Stimulated activated CD4-positive, alpha-beta T cell treated with anti-CD3 and anti-CD28 coated beads, Interleukin-1b, Interleukin-23, amount 100 ng/mL, for 4 hours (primary cell): ENCODE measurements at regions not wholly inside any gene's neighbourhood (a gene's known extent, or its start where the extent isn't known, plus 50 kb on each side); places are given as distances from the start of the nearest gene placed in this dataset.

ENCODE experiments used
- DNase-seq, 2 donors: peaks; one replicate each; pipeline ENCODE4 v3.0.0-alpha.2; 2020; ENCODE audit warnings: low read depth in 2 of 2

GRCh38 chr11:80698637-80699036 lies 1257.8 kb upstream of the TENM4 start:
- no peak for DNase-seq

- no peak for DNase-seq
Measured at GRCh38 chr11:80694385-80694784, 1253.6 kb upstream of the TENM4 start.

- no peak for DNase-seq
Measured at GRCh38 chr11:80687941-80688340, 1247.1 kb upstream of the TENM4 start.

- DNase-seq, result no peak
Measured at GRCh38 chr11:80686889-80687288, 1246.1 kb upstream of the TENM4 start.

DNA sequence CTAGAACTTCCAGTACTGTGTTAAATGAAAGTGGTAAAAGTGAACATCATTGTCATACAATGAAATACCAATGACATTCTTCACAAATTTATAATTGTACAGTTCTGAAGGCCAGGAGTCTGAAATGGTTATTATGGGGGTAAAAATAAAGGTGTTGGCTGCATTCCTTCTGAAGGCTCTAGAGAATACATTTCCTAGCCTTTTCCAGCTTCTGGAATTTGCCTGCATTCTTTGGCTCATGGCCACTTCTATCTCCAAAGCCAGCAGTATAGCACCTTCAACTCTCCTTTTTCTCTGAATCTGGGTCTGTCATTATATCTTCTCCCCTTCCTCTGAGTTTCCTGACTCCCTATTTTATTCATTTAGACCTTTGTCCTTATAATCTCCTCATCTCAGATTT lies 1232.7 kb upstream of the TENM4 start:
- no peak for DNase-seq

DNA sequence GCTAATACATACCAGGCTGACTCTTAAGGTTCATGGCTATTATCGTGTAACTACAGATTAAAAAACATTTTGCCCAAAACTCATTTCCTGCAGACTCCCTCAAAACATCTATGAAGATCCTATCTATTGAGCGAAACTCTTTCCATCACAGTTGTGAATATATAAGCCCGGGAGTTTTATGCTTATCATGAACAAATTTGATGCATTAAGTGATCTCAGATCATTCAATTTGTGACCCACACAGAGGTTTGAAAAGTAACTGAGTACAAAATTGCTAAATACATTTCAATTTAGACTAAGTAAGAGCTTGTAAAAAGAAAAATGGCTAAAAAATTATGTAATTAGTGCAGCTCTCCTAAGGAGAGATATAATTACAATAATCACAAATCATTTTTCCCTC lies 1228.8 kb upstream of the TENM4 start:
- DNase-seq, result no peak

GRCh38 chr11:80668039-80668438 lies 1227.2 kb upstream of the TENM4 start:
- DNase-seq, result no peak

DNA sequence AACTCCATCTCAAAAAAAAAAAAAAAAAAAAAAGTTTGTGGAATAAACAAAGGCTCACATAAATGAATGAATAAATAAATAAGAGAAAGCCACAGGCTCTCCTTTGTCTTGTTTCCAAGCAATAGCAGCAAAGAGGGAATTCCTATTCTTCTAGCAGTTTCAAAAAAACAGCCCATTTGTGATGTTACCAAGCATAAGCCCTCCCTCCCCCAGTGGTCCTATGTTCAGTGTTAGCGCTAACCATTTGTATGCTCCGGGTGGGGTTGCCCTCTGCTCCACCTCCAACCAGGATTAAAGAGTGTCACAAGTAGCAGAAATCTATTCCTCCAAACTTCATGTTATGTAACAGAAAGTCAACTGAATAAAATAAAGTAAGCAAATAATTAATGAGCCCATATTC lies 1215.0 kb upstream of the TENM4 start:
- no peak for DNase-seq

DNA sequence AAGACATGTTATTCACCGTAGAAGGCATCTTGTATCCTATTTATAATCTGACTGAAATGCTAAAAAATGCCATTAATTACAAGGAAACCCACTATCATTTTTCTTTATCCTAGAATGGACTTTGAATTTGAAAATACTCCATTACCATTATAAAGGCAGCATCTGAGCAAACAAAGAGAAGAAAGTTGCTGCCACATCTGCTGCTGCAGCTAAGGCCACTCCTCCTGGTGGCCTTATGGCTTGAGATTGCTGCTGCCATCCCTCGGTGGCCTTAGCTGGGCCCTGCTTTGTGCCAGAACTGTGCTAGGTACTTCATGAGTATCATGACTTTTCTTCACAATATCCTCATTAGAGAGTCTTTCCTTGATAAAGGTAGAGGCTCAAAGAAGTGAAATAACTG lies 1210.1 kb upstream of the TENM4 start:
- no peak for DNase-seq

DNA sequence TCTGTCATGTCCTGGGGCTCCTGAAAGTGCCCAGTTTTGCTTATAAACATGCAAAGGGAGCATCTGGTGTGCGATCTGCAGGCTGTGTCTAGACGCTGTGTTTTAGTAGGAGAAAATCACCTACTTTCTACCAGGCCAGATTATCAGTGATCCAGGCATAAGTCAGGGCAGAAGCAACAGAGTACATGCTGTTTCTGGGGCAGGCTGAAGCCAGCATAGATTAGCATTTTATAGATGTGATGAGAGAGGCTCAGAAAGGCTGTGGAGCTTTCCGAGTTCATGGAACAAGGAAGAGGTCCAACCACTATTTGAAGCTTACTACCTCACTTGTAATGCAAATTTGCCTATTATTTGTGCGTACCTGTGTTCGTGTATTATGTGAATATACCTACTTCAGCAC lies 1208.4 kb upstream of the TENM4 start:
- no peak for DNase-seq

DNA sequence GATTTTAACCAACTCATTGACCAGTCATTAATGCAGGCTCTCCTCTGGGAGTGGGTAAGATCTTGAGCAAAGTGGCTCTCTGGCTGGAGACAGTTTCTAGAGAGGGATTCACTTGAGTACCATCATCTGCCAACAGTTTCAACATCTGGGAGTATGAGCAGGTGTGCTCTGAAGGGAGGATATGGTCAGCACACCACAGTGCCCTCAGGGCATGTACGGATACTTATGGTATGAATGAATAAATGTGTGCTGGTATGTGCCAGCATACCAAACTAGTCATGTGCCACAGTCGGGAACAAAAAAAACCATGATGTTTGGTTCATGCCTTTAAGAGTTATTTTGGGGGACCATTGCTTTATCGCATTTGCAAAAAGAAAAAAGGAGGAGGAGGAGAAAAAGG lies 1197.5 kb upstream of the TENM4 start:
- no peak for DNase-seq

GRCh38 chr11:80637571-80637970 lies 1196.7 kb upstream of the TENM4 start:
- no peak for DNase-seq

- no peak for DNase-seq
Measured at GRCh38 chr11:80636999-80637398, 1196.2 kb upstream of the TENM4 start.

DNA sequence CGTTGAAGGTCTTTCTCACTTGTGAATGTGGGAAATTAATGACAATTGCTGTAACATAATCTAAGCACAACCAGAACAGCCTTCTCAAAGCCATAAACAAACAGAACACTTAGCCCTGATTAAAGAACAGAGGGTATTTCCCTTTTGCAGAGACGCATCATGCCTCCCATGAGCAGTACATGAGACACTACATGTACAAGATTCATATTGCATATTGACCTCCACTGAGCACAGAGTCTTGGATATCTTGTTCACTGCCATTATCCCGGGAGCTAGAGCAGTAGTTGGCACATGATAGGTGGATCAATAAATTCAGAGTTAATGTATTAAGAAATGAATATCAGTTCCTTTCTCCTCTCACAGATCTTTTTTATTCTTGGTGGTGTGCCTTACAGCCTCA lies 1194.3 kb upstream of the TENM4 start:
- DNase-seq, result no peak

DNA sequence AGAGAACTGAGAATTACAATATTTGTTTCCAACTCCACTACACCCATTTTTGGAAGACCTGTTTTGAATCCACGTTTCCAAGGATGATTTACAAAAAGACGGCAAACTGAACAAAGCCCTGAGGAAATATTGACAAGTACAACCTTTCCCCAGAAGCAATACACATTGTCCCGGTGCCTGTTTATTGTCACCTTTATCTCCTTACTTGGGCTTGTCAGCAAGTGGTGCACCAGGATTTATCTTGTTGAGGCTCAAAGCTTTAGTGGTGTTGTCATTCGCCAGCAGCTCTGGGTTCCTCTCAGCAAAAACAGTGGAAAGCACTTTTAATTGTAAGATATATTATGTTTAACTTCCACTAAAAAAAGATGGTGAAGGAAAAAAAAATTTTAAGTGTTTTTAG lies 1191.9 kb upstream of the TENM4 start:
- DNase-seq, result no peak

DNA sequence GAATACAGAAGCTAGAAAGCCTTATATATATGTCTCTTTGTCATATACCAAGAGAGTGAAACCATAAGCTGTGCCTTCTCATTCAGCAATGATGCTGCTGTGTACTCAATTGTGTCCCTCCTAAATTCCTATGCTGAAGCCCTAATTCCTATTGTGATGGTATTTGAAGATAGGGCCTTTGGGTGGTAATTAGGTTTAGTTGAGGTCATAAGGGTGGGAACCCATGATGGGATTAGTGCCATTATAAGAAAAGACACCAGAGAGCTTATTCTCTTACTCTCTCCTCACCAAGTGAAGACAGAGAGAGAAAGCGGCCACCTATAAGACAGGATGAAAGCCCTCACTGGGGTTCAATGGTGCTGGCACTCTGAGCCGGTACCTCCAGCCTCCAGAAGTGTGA lies 1191.3 kb upstream of the TENM4 start:
- no peak for DNase-seq

GRCh38 chr11:80629466-80629865 lies 1188.6 kb upstream of the TENM4 start:
- no peak for DNase-seq

- DNase-seq, result no peak
Measured at GRCh38 chr11:80627364-80627763, 1186.5 kb upstream of the TENM4 start.

GRCh38 chr11:80626721-80627120 lies 1185.9 kb upstream of the TENM4 start:
- DNase-seq, result no peak

- no peak for DNase-seq
Measured at GRCh38 chr11:80625563-80625962, 1184.7 kb upstream of the TENM4 start.

- no peak for DNase-seq
Measured at GRCh38 chr11:80621871-80622270, 1181.0 kb upstream of the TENM4 start.

GRCh38 chr11:80620867-80621266 lies 1180.0 kb upstream of the TENM4 start:
- no peak for DNase-seq

GRCh38 chr11:80617156-80617555 lies 1176.3 kb upstream of the TENM4 start:
- no peak for DNase-seq

GRCh38 chr11:80616070-80616800 lies 1175.4 kb upstream of the TENM4 start:
- DNase-seq, result no peak
